Fibroblast of the aortic adventitia (primary cell): ENCODE measurements at regions not wholly inside any gene's neighbourhood (a gene's known extent, or its start where the extent isn't known, plus 50 kb on each side); places are given as distances from the start of the nearest gene placed in this dataset.
"Not testable (repeated sequence)": the region's sequence is repeated elsewhere in the genome, so short reads cannot be mapped to it uniquely, and the experiment has no call there.

Experiments used
- DNase-seq: peaks from one replicate; pipeline ENCODE4 v3.0.0-alpha.2; 2010; ENCODE audit warnings: low read depth
- H3K4me3 ChIP-seq: 2 replicates; pipeline ENCODE4 v1.5.1; 2011; ENCODE audit warnings: low read depth, mild to moderate bottlenecking, control low read depth, low read length, moderate library complexity
- TF ChIP-seq, protein P1 (sequence below): IDR thresholded peaks from 2 replicates; pipeline ENCODE4 v1.5.1; 2011; ENCODE audit warnings: mild to moderate bottlenecking, low read length, control low read depth, inconsistent platforms; ENCODE audit not compliant: insufficient read depth

DNA sequence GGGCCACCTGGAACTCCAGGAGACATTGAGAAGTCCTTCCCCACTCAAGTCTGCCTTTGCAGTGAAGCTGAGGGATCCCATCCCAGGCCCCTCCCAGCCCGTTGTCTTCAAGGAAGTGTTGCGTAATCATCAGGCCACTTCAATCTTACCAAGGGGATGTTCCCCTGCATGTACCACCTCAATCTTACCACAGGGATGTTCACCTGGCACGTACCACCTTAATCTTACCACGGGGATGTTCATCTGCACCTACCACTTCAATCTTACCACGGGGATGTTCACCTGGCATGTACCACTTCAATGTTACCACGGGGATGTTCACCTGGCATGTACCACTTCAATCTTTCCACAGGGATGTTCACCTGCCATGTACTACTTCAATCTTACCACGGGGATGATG lies 108.0 kb upstream of the SYN3 start:
- no peak overlapping the region for H3K4me3 ChIP-seq
- TF ChIP-seq, protein P1, sequence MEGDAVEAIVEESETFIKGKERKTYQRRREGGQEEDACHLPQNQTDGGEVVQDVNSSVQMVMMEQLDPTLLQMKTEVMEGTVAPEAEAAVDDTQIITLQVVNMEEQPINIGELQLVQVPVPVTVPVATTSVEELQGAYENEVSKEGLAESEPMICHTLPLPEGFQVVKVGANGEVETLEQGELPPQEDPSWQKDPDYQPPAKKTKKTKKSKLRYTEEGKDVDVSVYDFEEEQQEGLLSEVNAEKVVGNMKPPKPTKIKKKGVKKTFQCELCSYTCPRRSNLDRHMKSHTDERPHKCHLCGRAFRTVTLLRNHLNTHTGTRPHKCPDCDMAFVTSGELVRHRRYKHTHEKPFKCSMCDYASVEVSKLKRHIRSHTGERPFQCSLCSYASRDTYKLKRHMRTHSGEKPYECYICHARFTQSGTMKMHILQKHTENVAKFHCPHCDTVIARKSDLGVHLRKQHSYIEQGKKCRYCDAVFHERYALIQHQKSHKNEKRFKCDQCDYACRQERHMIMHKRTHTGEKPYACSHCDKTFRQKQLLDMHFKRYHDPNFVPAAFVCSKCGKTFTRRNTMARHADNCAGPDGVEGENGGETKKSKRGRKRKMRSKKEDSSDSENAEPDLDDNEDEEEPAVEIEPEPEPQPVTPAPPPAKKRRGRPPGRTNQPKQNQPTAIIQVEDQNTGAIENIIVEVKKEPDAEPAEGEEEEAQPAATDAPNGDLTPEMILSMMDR, result no peak
- DNase-seq, result no peak

DNA sequence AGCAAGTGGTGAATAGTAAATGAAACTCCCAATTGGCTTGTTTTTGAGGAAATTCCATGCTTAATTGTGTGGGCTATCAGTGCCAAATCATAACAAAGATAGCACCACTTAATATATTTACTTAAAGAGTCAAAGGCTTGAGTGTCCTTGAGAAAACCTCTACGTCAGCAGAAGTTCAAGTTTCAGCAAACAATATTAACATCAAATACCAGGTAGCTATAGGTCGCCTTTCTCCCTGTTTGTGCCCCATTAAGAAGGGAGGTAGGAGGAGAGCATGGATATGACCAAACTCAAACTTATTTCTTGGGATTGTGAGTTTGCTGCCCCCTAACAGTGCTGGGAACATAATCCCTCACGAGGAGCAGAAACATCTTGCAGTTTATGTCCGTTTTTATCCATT lies 105.6 kb upstream of the SYN3 start:
- TF ChIP-seq, protein P1, result no peak
- no peak overlapping the region for H3K4me3 ChIP-seq
- DNase-seq, result no peak

DNA sequence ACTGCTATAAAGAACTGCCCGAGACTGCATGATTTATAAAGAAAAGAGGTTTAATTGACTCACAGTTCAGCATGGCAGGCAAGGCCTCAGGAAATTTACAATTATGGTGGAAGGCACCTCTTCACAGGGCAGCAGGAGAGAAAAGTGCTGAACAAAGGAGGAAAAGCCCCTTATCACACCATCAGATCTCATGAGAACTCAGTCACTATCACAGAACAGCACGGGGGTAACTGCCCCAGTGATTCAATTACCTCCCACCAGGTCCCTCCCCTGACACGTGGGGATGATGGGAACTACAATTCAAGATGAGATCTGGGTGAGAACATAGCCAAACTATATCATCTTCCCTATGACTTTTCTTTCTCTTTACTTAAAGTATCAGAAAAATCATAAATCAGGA lies 104.0 kb upstream of the SYN3 start:
- no peak for DNase-seq
- TF ChIP-seq, protein P1, result no peak

DNA sequence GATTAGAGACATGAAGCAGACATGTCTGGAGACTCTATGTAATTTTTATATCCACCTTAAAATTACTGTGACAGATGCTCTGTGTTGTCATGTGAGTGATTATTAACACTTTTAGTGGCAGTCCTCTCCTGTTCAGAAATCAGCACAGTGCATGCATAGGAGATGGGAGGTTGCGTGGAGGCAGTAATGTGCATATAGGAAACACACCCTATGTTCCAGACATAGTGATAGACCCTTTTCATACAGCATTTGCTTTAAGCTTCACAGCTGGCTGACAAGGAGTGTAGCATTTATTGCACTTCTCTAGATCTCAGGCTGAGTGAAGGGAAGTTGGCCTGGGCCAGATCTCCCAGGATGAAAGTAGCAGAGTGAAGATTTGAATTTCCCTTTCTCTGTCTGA lies 102.3 kb upstream of the SYN3 start:
- H3K4me3 ChIP-seq, result no peak overlapping the region
- TF ChIP-seq, protein P1, result no peak
- DNase-seq, result no peak

More for the DNA sequence above, 104.0 kb upstream of the SYN3 start:
- no peak overlapping the region for H3K4me3 ChIP-seq

DNA sequence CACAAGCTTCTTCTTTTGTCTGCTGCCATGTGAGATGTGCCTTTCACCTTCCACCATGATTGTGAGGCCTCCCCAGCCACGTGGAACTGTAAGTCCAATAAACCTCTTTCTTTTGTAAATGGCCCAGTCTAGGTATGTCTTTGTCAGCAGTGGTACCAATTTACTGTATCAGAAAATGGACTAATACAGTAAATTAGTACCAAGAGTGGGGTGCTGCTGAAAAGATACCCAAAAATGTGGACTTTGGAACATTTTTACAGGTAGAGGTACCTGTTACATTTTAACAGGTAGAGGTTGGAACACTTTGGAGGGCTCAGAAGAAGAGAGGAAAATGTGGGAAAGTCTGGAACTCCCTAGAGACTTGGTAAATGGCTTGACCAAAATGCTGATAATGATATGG lies 96.8 kb upstream of the SYN3 start:
- DNase-seq, H3K4me3 ChIP-seq: not testable (repeated sequence)

DNA sequence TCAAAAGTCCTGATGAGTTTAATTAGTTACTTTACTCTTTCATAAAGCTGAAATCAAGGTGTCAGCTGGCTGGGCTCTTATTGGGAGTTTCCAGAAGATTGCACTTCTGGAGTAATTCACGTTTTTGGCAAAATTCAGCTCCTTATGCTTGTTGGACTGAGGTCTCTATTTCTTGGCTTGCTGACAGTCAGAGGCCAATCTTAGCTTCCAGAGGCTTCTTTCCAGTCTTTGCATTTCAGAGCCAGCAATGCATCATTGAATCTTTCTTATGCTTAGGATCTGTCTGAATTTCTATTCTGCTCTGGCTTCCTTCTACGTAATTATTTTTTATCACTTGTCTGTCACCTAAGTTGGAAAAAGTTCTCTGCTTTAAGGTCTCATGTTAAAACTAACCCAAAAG lies 91.4 kb upstream of the SYN3 start:
- TF ChIP-seq, protein P1, result no peak
- DNase-seq, result no peak
- no peak overlapping the region for H3K4me3 ChIP-seq

DNA sequence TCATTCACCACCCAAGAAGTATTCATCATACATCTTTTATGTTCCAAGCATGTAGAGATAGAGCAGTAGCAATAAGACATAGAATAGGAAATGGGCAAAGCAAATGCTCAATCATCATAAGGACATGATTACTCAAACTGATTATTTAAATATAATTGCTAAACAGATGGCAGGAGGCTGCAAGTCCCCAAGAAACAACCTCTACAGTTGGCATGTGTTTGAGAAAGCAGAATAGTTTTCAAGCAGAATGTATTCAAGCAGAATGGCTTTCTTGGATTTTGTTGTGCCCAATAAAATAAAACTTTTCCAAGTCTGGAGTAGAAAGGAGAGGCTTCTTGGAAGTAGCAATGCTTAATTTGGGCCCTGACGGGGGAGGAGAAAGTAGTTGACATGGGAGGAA lies 86.5 kb upstream of the SYN3 start:
- H3K4me3 ChIP-seq, result no peak overlapping the region
- TF ChIP-seq, protein P1, result no peak
- DNase-seq, result no peak
